Neural progenitor cell (in vitro differentiated cells): ENCODE measurements at regions not wholly inside any gene's neighbourhood (a gene's known extent, or its start where the extent isn't known, plus 50 kb on each side); places are given as distances from the start of the nearest gene placed in this dataset.

Experiments used
- DNase-seq: peaks from one replicate; pipeline ENCODE4 v3.0.0-alpha.2; 2016; ENCODE audit warnings: low spot score
- H2AFZ ChIP-seq: fragments of 200-600 bp; sonication (generic); replicated peaks from 2 replicates; pipeline ENCODE4 v1.6.1; 2016; ENCODE audit warnings: antibody characterized with exemption
- H3F3A ChIP-seq: fragments of 200-600 bp; sonication (generic); 2 replicates; pipeline ENCODE4 v1.6.1; 2016; ENCODE audit warnings: antibody characterized with exemption, low read depth
- H3K27ac ChIP-seq: fragments of 200-600 bp; sonication (generic); 2 replicates; pipeline ENCODE4 v1.5.1; 2016; ENCODE audit warnings: mild to moderate bottlenecking
- H3K27me3 ChIP-seq: fragments of 200-600 bp; sonication (generic); 2 replicates; pipeline ENCODE4 v1.6.1; 2016; ENCODE audit warnings: mild to moderate bottlenecking, moderate library complexity
- H3K36me3 ChIP-seq: fragments of 200-600 bp; sonication (generic); 2 replicates; pipeline ENCODE4 v1.5.1; 2016
- H3K4me1 ChIP-seq: fragments of 200-600 bp; sonication (generic); 2 replicates; pipeline ENCODE4 v1.6.1; 2016; ENCODE audit warnings: mixed run types
- H3K4me2 ChIP-seq: fragments of 200-600 bp; sonication (generic); 2 replicates; pipeline ENCODE4 v1.6.1; 2016
- H3K4me3 ChIP-seq: fragments of 200-600 bp; sonication (generic); 2 replicates; pipeline ENCODE4 v1.5.1; 2016
- H3K79me2 ChIP-seq: fragments of 200-600 bp; sonication (generic); 2 replicates; pipeline ENCODE4 v1.6.1; 2016; ENCODE audit warnings: low read depth
- H3K9ac ChIP-seq: fragments of 200-600 bp; sonication (generic); 2 replicates; pipeline ENCODE4 v1.6.1; 2016
- H3K9me3 ChIP-seq: fragments of 200-600 bp; sonication (generic); 2 replicates; pipeline ENCODE4 v1.5.1; 2016; ENCODE audit warnings: low read depth
- H4K20me1 ChIP-seq: fragments of 200-600 bp; sonication (generic); 2 replicates; pipeline ENCODE4 v1.6.1; 2016; ENCODE audit warnings: low read depth
- H3K27ac Mint-ChIP-seq: 3 replicates; pipeline ENCODE4 v1.8.0; 2021; ENCODE audit warnings: mixed read lengths
- H3K27me3 Mint-ChIP-seq: 2 replicates; pipeline ENCODE4 v1.8.0; 2022; ENCODE audit warnings: low read depth, mild to moderate bottlenecking, inconsistent platforms, moderate library complexity, mixed read lengths; ENCODE audit not compliant: insufficient read depth
- H3K36me3 Mint-ChIP-seq: 3 replicates; pipeline ENCODE4 v1.8.0; 2021; ENCODE audit warnings: mixed read lengths
- H3K4me1 Mint-ChIP-seq: 3 replicates; pipeline ENCODE4 v1.8.0; 2021; ENCODE audit warnings: mixed read lengths
- H3K4me3 Mint-ChIP-seq: 3 replicates; pipeline ENCODE4 v1.8.0; 2021; ENCODE audit warnings: mild to moderate bottlenecking, moderate library complexity, mixed read lengths
- H3K9me3 Mint-ChIP-seq: 3 replicates; pipeline ENCODE4 v1.8.0; 2020; ENCODE audit warnings: mixed read lengths
- EZH2 ChIP-seq: fragments of 200-600 bp; sonication (generic); IDR thresholded peaks from 2 replicates; pipeline ENCODE4 v1.6.1; 2017; ENCODE audit warnings: antibody characterized with exemption, mild to moderate bottlenecking, moderate library complexity
- EZH2phosphoT487 ChIP-seq: fragments of 200-600 bp; sonication (generic); IDR thresholded peaks from 2 replicates; pipeline ENCODE4 v1.6.1; 2017; ENCODE audit warnings: antibody characterized with exemption
- TF ChIP-seq, protein P1 (sequence below): fragments of 200-600 bp; sonication (generic); IDR thresholded peaks from 2 replicates; pipeline ENCODE4 v1.5.1; 2017; ENCODE audit warnings: antibody characterized with exemption, mild to moderate bottlenecking

DNA sequence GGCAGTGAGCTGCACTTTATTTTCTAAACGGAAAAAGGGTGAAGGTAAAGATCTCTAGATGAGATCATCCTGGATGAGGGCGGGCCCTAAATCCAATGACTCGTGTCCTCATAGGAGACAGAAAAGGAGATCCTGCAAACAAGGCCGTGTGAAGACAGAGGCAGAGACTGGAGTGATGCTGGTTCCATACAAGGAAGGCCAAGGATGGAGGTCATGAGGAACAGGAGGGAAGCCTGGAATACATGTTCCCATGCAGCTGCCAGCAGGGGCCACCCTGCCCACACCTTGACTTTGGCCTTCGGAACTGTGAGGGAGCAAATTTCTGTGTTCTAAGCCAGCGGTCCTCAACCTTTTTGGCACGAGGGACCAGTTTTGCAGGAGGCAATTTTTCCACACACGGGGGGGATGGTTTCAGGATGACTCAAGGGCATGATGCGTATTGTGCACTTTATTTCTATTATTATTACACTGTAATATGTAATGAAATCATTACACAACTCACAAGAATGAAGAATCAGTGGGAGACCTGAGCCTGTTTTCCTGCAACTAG lies 94.3 kb downstream of the PSMG1 start:
- no peaks in the 10 kb centered on the region for H3K9me3 ChIP-seq
- no peak overlapping the region for H3K4me3 ChIP-seq
- H3K4me1 ChIP-seq: peaks cover 13% of the 10 kb centered on the region
- no peak for DNase-seq
- Mint-ChIP-seq H3K27me3 (peaks cover 7% of the 10 kb centered on the region), H3K9me3 (peaks cover 5% of the 10 kb centered on the region), H3K27ac (no peak overlapping the region), H3K4me1 (peaks cover 21% of the 10 kb centered on the region), H3K36me3 (peaks cover 2% of the 10 kb centered on the region), H3K4me3 (no peak overlapping the region)
- H3K27me3 ChIP-seq: no peaks in the 10 kb centered on the region
- no peak overlapping the region for H3K9ac ChIP-seq
- no peaks in the 10 kb centered on the region for H4K20me1 ChIP-seq
- H3K36me3 ChIP-seq: no peaks in the 10 kb centered on the region
- H3K27ac ChIP-seq: no peak overlapping the region
- H3K4me2 ChIP-seq: no peak overlapping the region
- no peaks in the 10 kb centered on the region for H3K79me2 ChIP-seq
- peaks cover 17% of the 10 kb centered on the region for H3F3A ChIP-seq
- no peak overlapping the region for H2AFZ ChIP-seq
- TF ChIP-seq EZH2: no peak

- Histone ChIP-seq H3K9me3 (no peaks in the 10 kb centered on the region), H3K36me3 (no peaks in the 10 kb centered on the region), H2AFZ (peak overlapping the region; percentile 44), H3K79me2 (no peaks in the 10 kb centered on the region), H3K27ac (no peak overlapping the region), H4K20me1 (no peaks in the 10 kb centered on the region), H3K4me1 (peaks cover 13% of the 10 kb centered on the region), H3K27me3 (no peaks in the 10 kb centered on the region), H3K9ac (no peak overlapping the region), H3K4me3 (no peak overlapping the region), H3F3A (peaks cover 17% of the 10 kb centered on the region), H3K4me2 (peak overlapping the region; percentile 41)
- peaks cover 24% of the 10 kb centered on the region for H3K4me1 Mint-ChIP-seq
- H3K27me3 Mint-ChIP-seq: peaks cover 7% of the 10 kb centered on the region
- no peak for DNase-seq
- peaks cover 5% of the 10 kb centered on the region for H3K9me3 Mint-ChIP-seq
- peak overlapping the region; percentile 21 for H3K4me3 Mint-ChIP-seq
- H3K36me3 Mint-ChIP-seq: peaks cover 2% of the 10 kb centered on the region
- H3K27ac Mint-ChIP-seq: no peak overlapping the region
- TF ChIP-seq, protein P1, sequence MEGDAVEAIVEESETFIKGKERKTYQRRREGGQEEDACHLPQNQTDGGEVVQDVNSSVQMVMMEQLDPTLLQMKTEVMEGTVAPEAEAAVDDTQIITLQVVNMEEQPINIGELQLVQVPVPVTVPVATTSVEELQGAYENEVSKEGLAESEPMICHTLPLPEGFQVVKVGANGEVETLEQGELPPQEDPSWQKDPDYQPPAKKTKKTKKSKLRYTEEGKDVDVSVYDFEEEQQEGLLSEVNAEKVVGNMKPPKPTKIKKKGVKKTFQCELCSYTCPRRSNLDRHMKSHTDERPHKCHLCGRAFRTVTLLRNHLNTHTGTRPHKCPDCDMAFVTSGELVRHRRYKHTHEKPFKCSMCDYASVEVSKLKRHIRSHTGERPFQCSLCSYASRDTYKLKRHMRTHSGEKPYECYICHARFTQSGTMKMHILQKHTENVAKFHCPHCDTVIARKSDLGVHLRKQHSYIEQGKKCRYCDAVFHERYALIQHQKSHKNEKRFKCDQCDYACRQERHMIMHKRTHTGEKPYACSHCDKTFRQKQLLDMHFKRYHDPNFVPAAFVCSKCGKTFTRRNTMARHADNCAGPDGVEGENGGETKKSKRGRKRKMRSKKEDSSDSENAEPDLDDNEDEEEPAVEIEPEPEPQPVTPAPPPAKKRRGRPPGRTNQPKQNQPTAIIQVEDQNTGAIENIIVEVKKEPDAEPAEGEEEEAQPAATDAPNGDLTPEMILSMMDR: no peak
- no peak for TF ChIP-seq EZH2
- TF ChIP-seq EZH2phosphoT487: no peak
These were observed 95.2 kb downstream of the PSMG1 start for GRCh38 chr21:39088031-39088370.

DNA sequence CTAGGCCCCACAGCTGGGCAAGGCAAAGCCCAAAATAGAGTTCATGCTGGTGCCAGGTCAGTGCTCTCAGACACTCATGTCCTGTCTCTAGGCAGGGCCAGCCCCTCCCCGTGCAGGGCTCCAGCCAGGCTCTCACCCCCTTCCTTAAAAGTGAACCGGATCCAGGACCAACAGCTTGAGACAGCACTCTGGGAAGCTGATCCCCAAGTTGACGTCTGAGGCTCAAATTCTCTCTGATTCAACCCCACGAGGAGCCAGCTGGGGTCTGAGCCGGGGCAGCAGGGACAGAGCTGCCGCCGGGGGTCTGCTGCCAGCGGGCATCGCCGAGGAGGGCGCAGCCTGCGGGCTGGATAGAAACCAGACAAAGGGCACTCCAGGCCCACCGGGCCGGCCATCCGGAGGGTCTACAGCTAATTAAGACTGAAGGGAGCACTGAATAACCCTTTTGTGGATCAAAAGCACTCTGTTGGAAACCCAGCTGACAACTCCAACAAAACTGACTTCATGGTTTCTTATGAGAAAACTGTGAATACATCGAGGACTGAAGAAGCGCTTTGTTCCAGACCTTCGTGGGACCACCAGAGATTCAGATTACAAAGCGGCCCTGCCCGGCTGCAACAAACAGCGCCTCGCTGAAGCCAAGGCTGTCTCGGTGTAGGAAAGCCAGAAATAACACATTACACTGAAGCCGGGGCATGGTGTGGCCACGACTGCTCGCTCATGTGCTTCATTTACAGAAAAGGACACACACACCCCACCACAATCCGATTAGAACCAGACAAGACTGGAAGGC lies 95.8 kb downstream of the PSMG1 start:
- no peak overlapping the region for H3K27ac ChIP-seq
- peak overlapping the region; percentile 44 for H2AFZ ChIP-seq
- no peaks in the 10 kb centered on the region for H4K20me1 ChIP-seq
- peak overlapping the region; percentile 21 for H3K4me3 Mint-ChIP-seq
- no peaks in the 10 kb centered on the region for H3K9me3 ChIP-seq
- H3K4me3 ChIP-seq: no peak overlapping the region
- peak; percentile 40 for DNase-seq
- H3K79me2 ChIP-seq: no peaks in the 10 kb centered on the region
- H3K27me3 ChIP-seq: no peaks in the 10 kb centered on the region
- peaks cover 13% of the 10 kb centered on the region for H3K4me1 ChIP-seq
- peaks cover 17% of the 10 kb centered on the region for H3F3A ChIP-seq
- H3K9ac ChIP-seq: no peak overlapping the region
- peaks cover 7% of the 10 kb centered on the region for H3K27me3 Mint-ChIP-seq
- H3K4me1 Mint-ChIP-seq: peaks cover 24% of the 10 kb centered on the region
- H3K36me3 Mint-ChIP-seq: peaks cover 2% of the 10 kb centered on the region
- peak overlapping the region; percentile 41 for H3K4me2 ChIP-seq
- no peaks in the 10 kb centered on the region for H3K36me3 ChIP-seq
- H3K27ac Mint-ChIP-seq: no peak overlapping the region
- TF ChIP-seq EZH2phosphoT487 (no peak), EZH2 (no peak)
- TF ChIP-seq, protein P1: no peak
- H3K9me3 Mint-ChIP-seq: peaks cover 5% of the 10 kb centered on the region

GRCh38 chr21:39086547-39086946 lies 96.7 kb downstream of the PSMG1 start:
- TF ChIP-seq EZH2: no peak
- TF ChIP-seq EZH2phosphoT487: no peak
- TF ChIP-seq, protein P1: peak; percentile 19
- H3K4me2 ChIP-seq: no peak overlapping the region
- H3K9me3 Mint-ChIP-seq: peaks cover 5% of the 10 kb centered on the region
- no peak for DNase-seq
- peaks cover 24% of the 10 kb centered on the region for H3K4me1 Mint-ChIP-seq
- peaks cover 13% of the 10 kb centered on the region for H3K4me1 ChIP-seq
- peaks cover 17% of the 10 kb centered on the region for H3F3A ChIP-seq
- no peaks in the 10 kb centered on the region for H3K79me2 ChIP-seq
- H3K9me3 ChIP-seq: no peaks in the 10 kb centered on the region
- H3K27me3 Mint-ChIP-seq: peaks cover 6% of the 10 kb centered on the region
- H3K36me3 Mint-ChIP-seq: peaks cover 2% of the 10 kb centered on the region
- H3K9ac ChIP-seq: no peak overlapping the region
- H2AFZ ChIP-seq: no peak overlapping the region
- H3K27ac Mint-ChIP-seq: peak overlapping the region; percentile 13
- no peaks in the 10 kb centered on the region for H4K20me1 ChIP-seq
- no peak overlapping the region for H3K27ac ChIP-seq
- H3K4me3 ChIP-seq: no peak overlapping the region
- peak overlapping the region; percentile 4 for H3K4me3 Mint-ChIP-seq
- no peaks in the 10 kb centered on the region for H3K27me3 ChIP-seq
- H3K36me3 ChIP-seq: no peaks in the 10 kb centered on the region
